K562 (cell line): ENCODE measurements at regions not wholly inside any gene's neighbourhood (a gene's known extent, or its start where the extent isn't known, plus 50 kb on each side); places are given as distances from the start of the nearest gene placed in this dataset.

ENCODE experiments used
- ATAC-seq: fragments of 200-7000 bp; cut with Tn5 transposase; 3 replicates; pipeline ENCODE4 v1.9.1; 2020; ENCODE audit warnings: moderate library complexity
- BruUV-seq: library from RNA; stranded (reverse); fragments of 400-500 nt; replicated peaks from 2 replicates; lab custom pipeline; 2021; lab: Mats Ljungman, UMichigan
- CTCF ChIA-PET: fragments of 300-600 bp; formaldehyde crosslinking; extraction: SDS; loops from one replicate; lab custom pipeline; 2021; ENCODE audit warnings: low intra/inter-chr PET ratio; lab: Yijun Ruan, JAX
- POLR2A ChIA-PET: fragments of 300-600, 350-650 bp; sonication (Branson Sonifier 250); formaldehyde crosslinking; extraction: SDS; loops from one replicate; lab custom pipeline; 2021; ENCODE audit warnings: antibody characterized with exemption, inconsistent platforms; lab: Yijun Ruan, JAX
- DNase-seq, 4 experiments: peaks; one replicate each; pipeline versions ENCODE4 v3.0.0 to v3.0.0-alpha.2; 2011 to 2018; ENCODE audit warnings: low spot score in 3 of 4, mixed read lengths in 3 of 4; ENCODE audit errors: extremely low read depth in 1 of 4
- FAIRE-seq: peaks from 2 replicates; lab custom pipeline; 2011; peaks lifted over from hg19 to GRCh38; lab: Jason Lieb, UNC
- H2AFZ ChIP-seq: 2 replicates; pipeline ENCODE4 v1.6.0; 2011; ENCODE audit warnings: low read depth, low read length, control low read depth, inconsistent platforms
- H3K27ac ChIP-seq: fragments of 200-600 bp; 3 replicates; pipeline ENCODE4 v1.8.0; 2011; ENCODE audit warnings: low read depth, mild to moderate bottlenecking, control low read depth, inconsistent platforms, low read length, moderate library complexity, mixed read lengths; ENCODE audit errors: extremely low read depth
- H3K27me3 ChIP-seq, 2 experiments: fragments of 300-600 bp in 1 of 2; 2 replicates in 1 of 2; 3 replicates in 1 of 2; pipeline versions ENCODE4 v1.6.0 to v1.8.0; 2011; ENCODE audit warnings: inconsistent platforms in 2 of 2, low read length in 2 of 2, mild to moderate bottlenecking in 1 of 2, mixed read lengths in 1 of 2, moderate library complexity in 1 of 2; ENCODE audit not compliant: control insufficient read depth in 2 of 2, insufficient read depth in 2 of 2
- H3K36me3 ChIP-seq: fragments of 300-600 bp; 3 replicates; pipeline ENCODE4 v1.8.0; 2011; ENCODE audit warnings: mild to moderate bottlenecking, low read length, inconsistent platforms; ENCODE audit not compliant: control insufficient read depth, insufficient read depth
- H3K4me1 ChIP-seq, 2 experiments: fragments of 200-600 bp in 1 of 2; replicated peaks in 1 of 2; 2 replicates in 1 of 2; 3 replicates in 1 of 2; pipeline versions ENCODE4 v1.5.1 to v1.8.0; 2011; ENCODE audit warnings: inconsistent platforms in 2 of 2, low read length in 2 of 2, mild to moderate bottlenecking in 1 of 2, mixed read lengths in 1 of 2, moderate library complexity in 1 of 2; ENCODE audit not compliant: control insufficient read depth in 2 of 2, insufficient read depth in 2 of 2
- H3K4me2 ChIP-seq: 2 replicates; pipeline ENCODE4 v1.6.1; 2011; ENCODE audit warnings: low read length, control low read depth, inconsistent platforms, mixed read lengths; ENCODE audit not compliant: insufficient read depth
- H3K4me3 ChIP-seq: fragments of 200-600 bp; sonication (generic), shearing (Covaris generic); 2 replicates; pipeline ENCODE4 v1.5.1; 2016; ENCODE audit warnings: control low read depth, inconsistent platforms
- H3K79me2 ChIP-seq: fragments of 200-600 bp; 3 replicates; pipeline ENCODE4 v1.8.0; 2011; ENCODE audit warnings: low read length, inconsistent platforms; ENCODE audit not compliant: control insufficient read depth, insufficient read depth
- H3K9ac ChIP-seq, 2 experiments: 2 replicates each; pipeline versions ENCODE4 v1.6.0 to v1.6.1; 2011; ENCODE audit warnings: low read depth in 2 of 2, low read length in 2 of 2, control low read depth in 1 of 2, inconsistent platforms in 1 of 2, mild to moderate bottlenecking in 1 of 2, mixed read lengths in 1 of 2; ENCODE audit not compliant: insufficient read depth in 1 of 2
- H3K9me1 ChIP-seq: one replicate; pipeline ENCODE4 v1.6.0; 2011; ENCODE audit warnings: inconsistent platforms, mild to moderate bottlenecking, low read length, moderate library complexity; ENCODE audit not compliant: control insufficient read depth, insufficient read depth
- H3K9me3 ChIP-seq: replicated peaks from 2 replicates; pipeline ENCODE4 v1.5.1; 2011; ENCODE audit warnings: low read depth, low read length, inconsistent platforms; ENCODE audit not compliant: control insufficient read depth, insufficient read depth
- H4K20me1 ChIP-seq: replicated peaks from 2 replicates; pipeline ENCODE4 v1.6.1; 2011; ENCODE audit warnings: low read length, inconsistent platforms, mixed read lengths; ENCODE audit not compliant: control insufficient read depth, insufficient read depth
- ATF2 ChIP-seq: sonication (generic); formaldehyde crosslinking; IDR thresholded peaks from 2 replicates; pipeline ENCODE4 v1.8.1; 2022; ENCODE audit warnings: missing genetic modification reagents
- CREB3L1 ChIP-seq: fragments of 450-650 bp; IDR thresholded peaks from 2 replicates; pipeline ENCODE4 v1.6.1; 2014; ENCODE audit warnings: low read depth, mild to moderate bottlenecking, moderate library complexity, borderline replicate concordance
- HNRNPUL1 ChIP-seq: fragments of 200-400 bp; formaldehyde crosslinking; IDR thresholded peaks from 2 replicates; pipeline ENCODE4 v1.6.1; 2017; ENCODE audit warnings: low read length
- MTA1 ChIP-seq: fragments of 450-650 bp; IDR thresholded peaks from 2 replicates; pipeline ENCODE4 v1.6.1; 2017; ENCODE audit warnings: borderline replicate concordance
- MTA2 ChIP-seq: fragments of 450-650 bp; IDR thresholded peaks from 2 replicates; pipeline ENCODE4 v1.6.1; 2016; ENCODE audit warnings: low read depth
- NCOA4 ChIP-seq: fragments of 450-650 bp; IDR thresholded peaks from 2 replicates; pipeline ENCODE4 v1.6.1; 2018; ENCODE audit warnings: mild to moderate bottlenecking; ENCODE audit not compliant: partially characterized antibody
- NCOA6 ChIP-seq: fragments of 450-650 bp; IDR thresholded peaks from 2 replicates; pipeline ENCODE4 v1.6.1; 2017; ENCODE audit warnings: mild to moderate bottlenecking
- RFX1 ChIP-seq: fragments of 450-650 bp; IDR thresholded peaks from 2 replicates; pipeline ENCODE4 v1.6.1; 2016; ENCODE audit warnings: mild to moderate bottlenecking, moderate library complexity
- RHOXF2B ChIP-seq: fragments of 250-450 bp; sonication (Bioruptor Pico); conservative IDR thresholded peaks from 2 replicates; pipeline ENCODE4 v1.5.1; 2021
- SPI1 ChIP-seq: IDR thresholded peaks from 2 replicates; pipeline ENCODE4 v1.6.1; 2011; ENCODE audit warnings: low read depth, low read length, control low read depth, borderline replicate concordance
- ZBTB7A ChIP-seq: IDR thresholded peaks from 2 replicates; pipeline ENCODE4 v1.6.1; 2011; ENCODE audit warnings: low read depth, mild to moderate bottlenecking, low read length, moderate library complexity, borderline replicate concordance; ENCODE audit not compliant: control insufficient read depth
- ZNF436 ChIP-seq: fragments of 250-450, 450-650 bp; sonication (Bioruptor Pico); formaldehyde crosslinking; IDR thresholded peaks from 2 replicates; pipeline ENCODE4 v1.7.0; 2020; ENCODE audit warnings: mild to moderate bottlenecking
- ZNF561 ChIP-seq: fragments of 450-650 bp; formaldehyde crosslinking; conservative IDR thresholded peaks from 2 replicates; pipeline ENCODE4 v1.4.0; 2020; ENCODE audit warnings: mild to moderate bottlenecking, moderate library complexity
- ZNF655 ChIP-seq: fragments of 250-450 bp; sonication (Bioruptor Pico); IDR thresholded peaks from 2 replicates; pipeline ENCODE4 v1.5.0; 2021
- ZNF699 ChIP-seq: fragments of 250-450 bp; sonication (Bioruptor Pico); IDR thresholded peaks from 2 replicates; pipeline ENCODE4 v1.8.0; 2021; ENCODE audit warnings: mild to moderate bottlenecking, moderate library complexity; ENCODE audit not compliant: insufficient replicate concordance
- WGBS: fragments of 100-300 bp; shearing (Covaris generic); methylation state at CpG from one replicate; pipeline ENCODE4 v1.1.6; 2016; ENCODE audit warnings: low coverage, mixed read lengths; ENCODE audit not compliant: insufficient coverage; ENCODE audit errors: missing lambda C conversion rate; 5-methylcytosine and 5-hydroxymethylcytosine counted together
- in situ Hi-C: fragments of 300-500 bp; cut with MboI; formaldehyde crosslinking; loops from 4 replicates; pipeline ENCODE4 v1.15.0; 2018; ENCODE audit warnings: inconsistent platforms, mixed read lengths
- intact Hi-C: fragments of 100-400 bp; cut with micrococcal nuclease; formaldehyde crosslinking; loops from 2 replicates; pipeline ENCODE4 v1.14.2; 2022

- 4% methylated on average over 9 of the region's 10 CpGs for WGBS
- ATAC-seq = no peak
- H3K4me1 ChIP-seq = no peaks in the 10 kb centered on the region
- H3K27ac ChIP-seq = no peak overlapping the region
- H3K36me3 ChIP-seq = no peaks in the 10 kb centered on the region
- intact Hi-C loops (no loop called here), in situ Hi-C loops (no loop called here)
- no peak overlapping the region for H3K4me3 ChIP-seq
- H3K9ac ChIP-seq = no peak overlapping the region
- no peak for DNase-seq
- no peak for FAIRE-seq
- CTCF ChIA-PET = no interaction called here
- H3K9me3 ChIP-seq = no peaks in the 10 kb centered on the region
- no peaks in the 10 kb centered on the region for H3K9me1 ChIP-seq
- BruUV-seq = no TSS peak
- TF ChIP-seq ZNF699 (CRISPR knock-in tag) = no peak
- no peak for TF ChIP-seq ZBTB7A
- TF ChIP-seq ZNF436 (CRISPR knock-in tag) = no peak
- H4K20me1 ChIP-seq = no peaks in the 10 kb centered on the region
- peaks cover 0 to 15% of the 10 kb centered on the region in 2 experiments; a peak in 2 of 5 replicates for H3K27me3 ChIP-seq
- POLR2A ChIA-PET = no interaction called here
- H2AFZ ChIP-seq = no peak overlapping the region
- no peaks in the 10 kb centered on the region for H3K79me2 ChIP-seq
- no peak overlapping the region for H3K4me2 ChIP-seq
Observed at GRCh38 chr15:59945036-59945435, 59.1 kb upstream of the FOXB1 start.

GRCh38 chr15:59941612-59942011 is 62.5 kb upstream of the FOXB1 start:
- no peak for FAIRE-seq
- Histone ChIP-seq H3K79me2 (no peaks in the 10 kb centered on the region), H3K4me1 (no peaks in the 10 kb centered on the region), H3K27ac (no peak overlapping the region), H3K9me3 (no peaks in the 10 kb centered on the region), H3K9ac (no peak overlapping the region), H3K27me3 (peaks cover 3 to 21% of the 10 kb centered on the region in 2 experiments; a peak in 4 of 5 replicates), H2AFZ (no peak overlapping the region), H3K36me3 (no peaks in the 10 kb centered on the region), H3K4me2 (no peak overlapping the region), H4K20me1 (no peaks in the 10 kb centered on the region), H3K9me1 (no peaks in the 10 kb centered on the region), H3K4me3 (no peak overlapping the region)
- POLR2A ChIA-PET = no interaction called here
- no peak for DNase-seq
- WGBS = 2% methylated on average over 6 of the region's 6 CpGs
- in situ Hi-C loops (no loop called here), intact Hi-C loops (no loop called here)
- ATAC-seq = no peak
- CTCF ChIA-PET = no interaction called here
- no TSS peak for BruUV-seq
- TF ChIP-seq RFX1 = no peak
- no peak for TF ChIP-seq CREB3L1
- TF ChIP-seq MTA2 = no peak
- TF ChIP-seq NCOA6 = no peak
- no peak for TF ChIP-seq ATF2 (CRISPR knock-in tag)
- no peak for TF ChIP-seq RHOXF2B (CRISPR knock-in tag)
- TF ChIP-seq NCOA4 = no peak
- TF ChIP-seq HNRNPUL1 = no peak
- TF ChIP-seq SPI1 = no peak
- no peak for TF ChIP-seq ZNF655
- no peak for TF ChIP-seq ZNF561 (CRISPR knock-in tag)
- TF ChIP-seq MTA1 = no peak
